Heart right ventricle (tissue), 16 donors: ENCODE measurements at regions not wholly inside any gene's neighbourhood (a gene's known extent, or its start where the extent isn't known, plus 50 kb on each side); places are given as distances from the start of the nearest gene placed in this dataset.

Experiments
- ATAC-seq, 8 donors: fragments of 200-7000 bp; cut with Tn5 transposase; one replicate each; pipeline ENCODE4 v1.9.1; 2020; ENCODE audit warnings: mild to moderate bottlenecking in 8 of 8, moderate library complexity in 8 of 8, moderate number of reproducible peaks in 1 of 8
- DNase-seq, 2 donors: peaks; one replicate each; pipeline ENCODE4 v3.0.0-alpha.2; 2020
- H3K27ac ChIP-seq, 10 donors: fragments of 200-600 bp; sonication (generic) in 2 of 10; one replicate each; pipeline versions ENCODE4 v1.5.0 to v1.8.0; 2020 to 2022; ENCODE audit warnings: mild to moderate bottlenecking in 3 of 10
- H3K27me3 ChIP-seq, 7 donors: fragments of 200-600 bp; one replicate each; pipeline ENCODE4 v1.8.0; 2021 to 2022; ENCODE audit warnings: mild to moderate bottlenecking in 2 of 7
- H3K36me3 ChIP-seq, 9 donors: fragments of 200-600 bp; sonication (generic) in 1 of 9; one replicate each; pipeline versions ENCODE4 v1.5.0 to v1.8.0; 2020 to 2022; ENCODE audit warnings: mild to moderate bottlenecking in 2 of 9
- H3K4me1 ChIP-seq, 9 donors: fragments of 200-600 bp; sonication (generic) in 1 of 9; one replicate each; pipeline versions ENCODE4 v1.5.0 to v1.8.0; 2020 to 2022; ENCODE audit warnings: mild to moderate bottlenecking in 4 of 9
- H3K4me3 ChIP-seq, 10 donors: fragments of 200-600 bp; sonication (generic) in 2 of 10; one replicate each; pipeline versions ENCODE4 v1.5.0 to v1.8.0; 2020 to 2022; ENCODE audit warnings: mild to moderate bottlenecking in 7 of 10, moderate library complexity in 2 of 10
- H3K9me3 ChIP-seq, 11 donors: fragments of 200-600 bp in 10 of 11; sonication (generic) in 2 of 11; one replicate each; pipeline versions ENCODE4 v1.5.0 to v1.8.0; 2013 to 2022; ENCODE audit warnings: mild to moderate bottlenecking in 2 of 11, control low read depth in 1 of 11, moderate library complexity in 1 of 11
- WGBS, 2 donors: extraction: QIAGEN DNeasy Blood & Tissue Kit; methylation state at CpG; one replicate each; pipeline ENCODE4 v1.1.7; 2013; ENCODE audit warnings: inconsistent platforms in 1 of 2; 5-methylcytosine and 5-hydroxymethylcytosine counted together
- intact Hi-C, 10 donors: fragments of 100-400 bp; cut with DNase I; formaldehyde crosslinking; loops; one replicate each; pipeline versions ENCODE4 v1.11.1 to v1.14.2; 2022
- TF ChIP-seq, protein P1 (sequence below), 9 donors: fragments of 200-600 bp; sonication (generic) in 2 of 9; IDR thresholded peaks; one replicate each; pipeline versions ENCODE4 v1.5.0 to v1.8.0; 2021 to 2022; ENCODE audit warnings: antibody characterized with exemption in 9 of 9, mild to moderate bottlenecking in 5 of 9, moderate library complexity in 1 of 9
- donor health status: Arrhythmogenic right ventricular cardiomyopathy.
- donor health status: ischemic (EF 13 %, LVEDD 7.1; RV severe dilation, severe dysfunction).
- donor health status: healthy with polysubstance abuse.
- donor health status: DM: no; HTN: yes; CAD: no.
- donor health status: DM: no; HTN: no; CAD: no.
- donor health status: ischemic (EF 25% LVEDD 6.9; RV normal size, moderate dysfunction).
- donor health status: ischemic (EF 25% LVEDD 5.7; RV mildly dilated, moderate dysfunction).
- donor health status: healthy.
- donor health status: DM: yes; HTN: yes; CAD: no.
- donor health status: Ischemic cardiomyopathy.
- donor health status: ischemic (EF 35%, LVEDD 5.7; RV mildly dilated, moderate dysfunction).
- donor health status: nonischemic (EF 11% LVEDD 7.7; RV severe dilation, severe dysfunction).
- donor health status: DM: yes; HTN: yes; CAD: no.
- donor health status: PGD.
- donor health status: ischemic (EF 29% LVEDD 5.4; RV normal size, mild dysfunction).
- donor health status: nonischemic (EF 23%, LVEDD 6.1; RV moderate dilation, normal function).

DNA sequence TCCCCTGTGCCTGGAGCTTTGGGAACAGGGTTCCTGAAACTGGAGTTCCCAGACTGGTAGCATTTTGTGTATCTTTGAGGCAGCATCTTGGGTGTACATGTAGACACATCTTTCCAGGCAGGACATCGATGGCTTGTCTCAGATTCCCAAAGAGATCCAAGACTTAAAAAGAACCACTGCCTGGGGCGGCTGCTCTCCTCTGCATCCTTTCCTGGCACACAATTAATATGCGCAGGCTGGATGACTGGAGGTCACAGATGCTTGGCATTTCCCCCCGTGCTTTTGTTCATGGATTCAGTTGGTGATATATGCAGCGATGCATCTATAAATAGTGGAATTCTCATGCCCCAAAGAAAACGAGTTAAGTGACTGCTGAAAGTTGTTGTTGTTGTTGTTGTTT, 80.5 kb downstream of the CLDN34 start:
- intact Hi-C loops = loop anchor here in 1 of 10 donors (5.0 kb wide), 1 partner anchor 35 kb away; no protein-coding TSS in a partner anchor
- Histone ChIP-seq H3K9me3 (no peaks in the 10 kb centered on the region), H3K4me3 (no peak overlapping the region), H3K27me3 (peaks cover 0 to 3% (median 0%) of the 10 kb centered on the region in 7 donors), H3K4me1 (peaks cover 0 to 98% (median 70%) of the 10 kb centered on the region in 9 donors), H3K27ac (peak overlapping the region in 9 of 10 donors; percentile 42 to 77 (median 64)), H3K36me3 (no peaks in the 10 kb centered on the region)
- no peak for DNase-seq
- TF ChIP-seq, protein P1, sequence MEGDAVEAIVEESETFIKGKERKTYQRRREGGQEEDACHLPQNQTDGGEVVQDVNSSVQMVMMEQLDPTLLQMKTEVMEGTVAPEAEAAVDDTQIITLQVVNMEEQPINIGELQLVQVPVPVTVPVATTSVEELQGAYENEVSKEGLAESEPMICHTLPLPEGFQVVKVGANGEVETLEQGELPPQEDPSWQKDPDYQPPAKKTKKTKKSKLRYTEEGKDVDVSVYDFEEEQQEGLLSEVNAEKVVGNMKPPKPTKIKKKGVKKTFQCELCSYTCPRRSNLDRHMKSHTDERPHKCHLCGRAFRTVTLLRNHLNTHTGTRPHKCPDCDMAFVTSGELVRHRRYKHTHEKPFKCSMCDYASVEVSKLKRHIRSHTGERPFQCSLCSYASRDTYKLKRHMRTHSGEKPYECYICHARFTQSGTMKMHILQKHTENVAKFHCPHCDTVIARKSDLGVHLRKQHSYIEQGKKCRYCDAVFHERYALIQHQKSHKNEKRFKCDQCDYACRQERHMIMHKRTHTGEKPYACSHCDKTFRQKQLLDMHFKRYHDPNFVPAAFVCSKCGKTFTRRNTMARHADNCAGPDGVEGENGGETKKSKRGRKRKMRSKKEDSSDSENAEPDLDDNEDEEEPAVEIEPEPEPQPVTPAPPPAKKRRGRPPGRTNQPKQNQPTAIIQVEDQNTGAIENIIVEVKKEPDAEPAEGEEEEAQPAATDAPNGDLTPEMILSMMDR (IDR thresholded peaks at IDR 0.05) = no peak
- 27 to 32% methylated on average over 6 of the region's 6 CpGs for WGBS, 2 donors
- no peak for ATAC-seq

DNA sequence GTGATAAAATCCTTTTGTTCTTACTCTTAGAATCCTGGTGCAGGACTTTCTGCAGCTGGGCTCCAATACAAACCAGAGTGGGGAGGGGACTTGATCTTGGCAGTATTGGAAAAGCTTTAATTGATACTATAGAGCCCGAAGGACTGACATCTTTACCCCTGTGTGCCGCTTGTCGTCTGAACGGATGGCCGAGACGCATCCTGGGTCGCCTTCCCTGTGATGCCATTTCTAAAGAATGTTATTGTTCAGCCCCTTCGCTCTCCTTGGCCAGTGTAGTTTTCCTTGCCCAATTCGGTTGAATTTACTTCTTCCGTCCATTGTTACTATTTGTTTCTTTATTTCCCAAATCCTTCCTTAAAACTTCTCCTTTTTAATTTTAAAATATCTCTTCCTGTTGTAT, 80.9 kb downstream of the CLDN34 start:
- intact Hi-C loops = loop anchor here in 1 of 10 donors (5.0 kb wide), 1 partner anchor 36 kb away; no protein-coding TSS in a partner anchor
- TF ChIP-seq, protein P1 (IDR thresholded peaks at IDR 0.05) = no peak
- peaks cover 0 to 99% (median 74%) of the 10 kb centered on the region in 9 donors for H3K4me1 ChIP-seq
- ATAC-seq (no peak), DNase-seq (no peak)
- peak overlapping the region in 9 of 10 donors; percentile 28 to 77 (median 64) for H3K27ac ChIP-seq
- 40 to 56% methylated on average over 10 of the region's 10 CpGs for WGBS, 2 donors
- H3K9me3 ChIP-seq = no peaks in the 10 kb centered on the region
- H3K27me3 ChIP-seq = peaks cover 0 to 3% (median 0%) of the 10 kb centered on the region in 7 donors
- no peak overlapping the region for H3K4me3 ChIP-seq
- no peaks in the 10 kb centered on the region for H3K36me3 ChIP-seq

DNA sequence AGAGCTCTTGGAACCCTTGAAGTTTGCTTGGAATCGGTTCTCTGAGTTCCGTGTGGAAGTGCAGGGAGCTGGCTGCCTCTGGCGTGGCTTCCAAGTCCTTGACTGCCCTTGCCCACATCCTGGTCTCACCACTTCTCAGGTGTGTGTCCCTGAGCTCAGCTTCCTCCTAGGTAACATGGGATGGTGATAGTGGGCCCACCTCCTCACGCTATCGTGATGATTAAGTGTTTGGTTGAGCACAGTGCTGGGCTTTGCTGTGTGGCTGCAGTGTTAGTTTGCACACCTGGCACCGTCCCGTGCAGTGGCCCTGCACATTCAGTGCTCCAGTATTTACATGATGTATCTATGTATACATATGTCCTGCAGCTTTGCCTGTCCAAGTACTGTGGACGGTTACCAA, 81.5 kb downstream of the CLDN34 start:
- H3K4me3 ChIP-seq = no peak overlapping the region
- H3K36me3 ChIP-seq = no peaks in the 10 kb centered on the region
- H3K27ac ChIP-seq = peak overlapping the region in 9 of 10 donors; percentile 28 to 77 (median 55)
- 35 to 37% methylated on average over 8 of the region's 8 CpGs for WGBS, 2 donors
- peaks cover 0 to 3% (median 0%) of the 10 kb centered on the region in 7 donors for H3K27me3 ChIP-seq
- no peak for DNase-seq
- peak in 1 of 8 donors; percentile 7 for ATAC-seq
- H3K9me3 ChIP-seq = no peaks in the 10 kb centered on the region
- TF ChIP-seq, protein P1 (IDR thresholded peaks at IDR 0.05) = no peak
- H3K4me1 ChIP-seq = peaks cover 0 to 99% (median 74%) of the 10 kb centered on the region in 9 donors
- intact Hi-C loops = loop anchor here in 1 of 10 donors (5.0 kb wide), 1 partner anchor 36 kb away; no protein-coding TSS in a partner anchor

DNA sequence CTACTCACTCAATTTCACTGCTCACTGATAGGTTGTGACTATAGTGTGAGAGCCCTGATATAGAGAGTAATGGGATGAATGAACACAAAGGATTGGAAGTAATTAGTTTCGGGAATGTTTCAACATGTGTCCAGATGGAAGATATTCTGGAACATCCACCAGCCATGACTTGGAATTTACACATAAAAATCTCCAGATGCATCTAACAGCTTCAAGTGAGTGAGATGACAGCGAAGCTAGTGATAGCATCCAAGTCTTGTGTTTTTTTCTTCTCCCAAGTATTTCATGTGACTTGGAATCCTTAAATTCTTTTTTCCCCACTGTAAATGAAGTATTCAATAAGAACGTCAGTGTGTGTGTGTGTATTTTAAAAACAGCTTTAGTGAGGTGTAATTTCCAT, 82.1 kb downstream of the CLDN34 start:
- ATAC-seq (no peak), DNase-seq (no peak)
- H3K36me3 ChIP-seq = no peaks in the 10 kb centered on the region
- TF ChIP-seq, protein P1 (IDR thresholded peaks at IDR 0.05) = no peak
- H3K27me3 ChIP-seq = peaks cover 0 to 3% (median 0%) of the 10 kb centered on the region in 7 donors
- H3K27ac ChIP-seq = peak overlapping the region in 6 of 10 donors; percentile 7 to 77 (median 53)
- 58 to 60% methylated on average over 3 of the region's 3 CpGs for WGBS, 2 donors
- H3K4me3 ChIP-seq = no peak overlapping the region
- intact Hi-C loops = loop anchor here in 1 of 10 donors (5.0 kb wide), 1 partner anchor 37 kb away; no protein-coding TSS in a partner anchor
- H3K4me1 ChIP-seq = peaks cover 0 to 97% (median 76%) of the 10 kb centered on the region in 9 donors
- H3K9me3 ChIP-seq = no peaks in the 10 kb centered on the region
